GM12872 (cell line): ENCODE measurements at regions not wholly inside any gene's neighbourhood (a gene's known extent, or its start where the extent isn't known, plus 50 kb on each side); places are given as distances from the start of the nearest gene placed in this dataset.

Source experiments
- CTCF ChIP-seq: IDR thresholded peaks from 3 replicates; pipeline ENCODE4 v1.5.1; 2011; ENCODE audit warnings: low read depth, mild to moderate bottlenecking, low read length, moderate library complexity; ENCODE audit not compliant: insufficient read depth

- TF ChIP-seq CTCF = no peak
Measured at GRCh38 chr2:129784486-129784885, 195.0 kb upstream of the RAB6C start.

DNA sequence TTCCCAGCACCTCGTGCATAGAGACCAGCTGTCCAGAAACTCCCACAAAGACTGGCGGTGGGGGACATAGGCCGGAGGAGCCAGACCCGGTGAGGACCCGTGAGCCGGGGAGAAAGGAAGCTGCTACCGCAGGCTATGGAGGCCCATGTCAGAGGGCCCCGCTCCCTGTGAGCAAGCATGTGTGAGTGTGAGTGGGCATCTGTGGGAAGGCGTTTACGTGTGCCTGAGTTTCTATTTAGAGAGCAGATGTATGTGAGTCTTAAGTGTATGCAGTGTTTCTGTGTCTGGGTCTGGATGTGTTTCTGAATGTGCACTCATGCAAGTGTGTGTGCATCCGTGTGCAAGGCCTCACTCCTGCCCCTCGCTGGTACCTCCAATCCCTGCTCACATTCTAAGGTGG is 187.8 kb upstream of the RAB6C start:
- no peak for TF ChIP-seq CTCF

GRCh38 chr2:129793431-129793902 is 186.0 kb upstream of the RAB6C start:
- no peak for TF ChIP-seq CTCF

- no peak for TF ChIP-seq CTCF
Measured at GRCh38 chr2:129794116-129794515, 185.3 kb upstream of the RAB6C start.

- TF ChIP-seq CTCF = no peak
Measured at GRCh38 chr2:129794540-129794939, 184.9 kb upstream of the RAB6C start.

DNA sequence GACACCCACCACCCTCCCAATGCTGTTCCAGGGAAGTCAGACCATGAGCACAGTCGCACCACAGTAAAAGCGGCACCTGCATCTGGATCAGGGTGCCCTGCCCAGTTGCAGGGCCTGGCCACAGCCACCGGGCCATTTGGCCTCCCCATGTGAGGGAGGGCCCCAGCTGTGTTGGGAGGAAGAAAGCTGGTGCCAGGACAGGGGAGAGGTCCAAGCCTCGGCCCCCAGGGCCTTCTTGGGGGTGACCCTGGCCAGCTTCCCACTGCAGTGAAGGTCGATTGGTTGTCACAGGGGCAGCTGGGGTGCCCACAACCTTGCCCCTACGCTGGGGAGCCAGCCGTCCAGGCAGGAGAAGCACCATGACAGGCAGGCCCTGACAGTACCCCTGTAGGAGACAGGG is 183.2 kb upstream of the RAB6C start:
- TF ChIP-seq CTCF = no peak

DNA sequence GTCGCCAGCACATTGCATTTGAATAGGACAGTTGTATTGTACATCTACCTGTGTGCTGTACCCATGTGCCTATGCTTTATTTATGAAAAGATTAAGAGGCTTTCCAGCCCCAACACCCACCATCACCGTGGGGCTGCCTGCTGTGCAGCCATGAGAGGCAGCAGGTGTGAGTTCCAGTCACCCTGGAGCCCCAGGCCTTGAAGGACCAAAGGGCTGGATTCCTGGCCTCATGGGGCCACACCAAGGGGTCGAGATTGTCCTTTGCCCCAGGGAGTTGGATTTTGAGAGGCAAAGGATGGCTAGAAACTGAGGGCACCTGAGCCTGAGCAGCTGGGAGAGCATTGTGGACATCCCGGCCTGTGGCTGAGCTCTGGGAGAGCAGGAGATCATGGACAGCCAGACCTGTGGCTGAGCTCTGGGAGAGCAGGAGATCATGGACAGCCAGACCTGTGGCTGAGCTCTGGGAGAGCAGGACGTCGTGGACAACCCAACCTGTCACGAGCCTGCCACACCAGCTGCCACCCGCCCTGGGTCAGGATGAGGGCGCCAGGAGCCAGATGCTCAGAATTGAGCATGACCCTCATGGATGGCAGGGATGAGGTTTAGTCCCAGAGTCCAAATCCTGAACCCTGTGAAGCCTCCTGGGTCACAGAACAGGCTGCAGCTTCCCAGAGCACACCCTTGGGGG is 182.5 kb upstream of the RAB6C start:
- TF ChIP-seq CTCF = no peak
